Liver (tissue), 8 donors: ENCODE measurements at regions not wholly inside any gene's neighbourhood (a gene's known extent, or its start where the extent isn't known, plus 50 kb on each side); places are given as distances from the start of the nearest gene placed in this dataset.

Experiments
- DNase-seq: peaks from one replicate; pipeline ENCODE4 v3.0.0-alpha.2; 2017; ENCODE audit warnings: low spot score
- H3K27ac ChIP-seq, 2 donors: one replicate each; pipeline ENCODE4 v1.7.0; 2013; ENCODE audit warnings: inconsistent platforms in 2 of 2, low read length in 2 of 2, control low read depth in 1 of 2, low read depth in 1 of 2, mild to moderate bottlenecking in 1 of 2
- H3K27me3 ChIP-seq, 4 donors: one replicate each; pipeline versions ENCODE4 v1.6.1 to v1.7.0; 2013; ENCODE audit warnings: low read length in 3 of 4, inconsistent platforms in 1 of 4, mild to moderate bottlenecking in 1 of 4, moderate library complexity in 1 of 4; ENCODE audit not compliant: control insufficient read depth in 4 of 4, insufficient read depth in 4 of 4
- H3K36me3 ChIP-seq, 4 donors: one replicate each; pipeline versions ENCODE4 v1.6.1 to v1.7.0; 2013; ENCODE audit warnings: low read length in 3 of 4, mild to moderate bottlenecking in 3 of 4, low read depth in 1 of 4, moderate library complexity in 1 of 4; ENCODE audit not compliant: control insufficient read depth in 4 of 4, insufficient read depth in 3 of 4
- H3K4me1 ChIP-seq, 4 donors: one replicate each; pipeline versions ENCODE4 v1.6.1 to v1.7.0; 2013; ENCODE audit warnings: low read length in 3 of 4, mild to moderate bottlenecking in 3 of 4, moderate library complexity in 1 of 4; ENCODE audit not compliant: control insufficient read depth in 4 of 4, insufficient read depth in 4 of 4
- H3K4me3 ChIP-seq, 3 donors: one replicate each; pipeline versions ENCODE4 v1.6.1 to v1.7.0; 2013; ENCODE audit warnings: low read length in 3 of 3, control low read depth in 1 of 3, low read depth in 1 of 3, mild to moderate bottlenecking in 1 of 3
- H3K9ac ChIP-seq, 2 donors: one replicate each; pipeline ENCODE4 v1.7.0; 2013; ENCODE audit warnings: low read length in 2 of 2, mild to moderate bottlenecking in 2 of 2, moderate library complexity in 2 of 2, control low read depth in 1 of 2, low read depth in 1 of 2
- H3K9me3 ChIP-seq, 4 donors: one replicate each; pipeline versions ENCODE4 v1.6.1 to v1.7.0; 2013; ENCODE audit warnings: low read length in 3 of 4; ENCODE audit not compliant: control insufficient read depth in 4 of 4
- ATF3 ChIP-seq: IDR thresholded peaks from 2 replicates; pipeline ENCODE4 v1.6.1; 2016; ENCODE audit warnings: antibody characterized with exemption
- CTCF ChIP-seq: fragments of 150-350 bp; IDR thresholded peaks from 2 replicates; pipeline ENCODE4 v1.5.1; 2017; ENCODE audit warnings: improper control_type of control experiment, low read depth, low read length; ENCODE audit not compliant: missing input control
- EGR1 ChIP-seq, 2 donors: IDR thresholded peaks; 2 replicates each; pipeline ENCODE4 v1.6.1; 2016 to 2018; ENCODE audit warnings: antibody characterized with exemption in 2 of 2, low read depth in 2 of 2
- FOXA1 ChIP-seq: IDR thresholded peaks from 2 replicates; pipeline ENCODE4 v1.6.1; 2016; ENCODE audit warnings: antibody characterized with exemption
- FOXA2 ChIP-seq: IDR thresholded peaks from 2 replicates; pipeline ENCODE4 v1.6.1; 2016; ENCODE audit warnings: antibody characterized with exemption
- GABPA ChIP-seq, 2 donors: IDR thresholded peaks in 1 of 2; conservative IDR thresholded peaks in 1 of 2; 2 replicates each; pipeline ENCODE4 v1.6.1; 2016; ENCODE audit warnings: antibody characterized with exemption in 2 of 2, mild to moderate bottlenecking in 1 of 2, moderate library complexity in 1 of 2
- HNF4A ChIP-seq, 2 donors: conservative IDR thresholded peaks; 2 replicates each; pipeline ENCODE4 v1.6.1; 2016; ENCODE audit warnings: antibody characterized with exemption in 2 of 2, mild to moderate bottlenecking in 2 of 2
- HNF4G ChIP-seq: IDR thresholded peaks from 2 replicates; pipeline ENCODE4 v1.6.1; 2016; ENCODE audit warnings: antibody characterized with exemption
- JUND ChIP-seq, 2 donors: IDR thresholded peaks; 2 replicates each; pipeline ENCODE4 v1.6.1; 2016; ENCODE audit warnings: antibody characterized with exemption in 2 of 2
- MAX ChIP-seq: IDR thresholded peaks from 2 replicates; pipeline ENCODE4 v1.6.1; 2016; ENCODE audit warnings: antibody characterized with exemption
- NR2F2 ChIP-seq: IDR thresholded peaks from 2 replicates; pipeline ENCODE4 v1.6.1; 2016; ENCODE audit warnings: antibody characterized with exemption
- RAD21 ChIP-seq, 2 donors: IDR thresholded peaks; 2 replicates each; pipeline ENCODE4 v1.6.1; 2016; ENCODE audit warnings: antibody characterized with exemption in 2 of 2, mild to moderate bottlenecking in 2 of 2
- REST ChIP-seq: IDR thresholded peaks from 2 replicates; pipeline ENCODE4 v1.6.1; 2016; ENCODE audit warnings: antibody characterized with exemption, mild to moderate bottlenecking
- RXRA ChIP-seq, 2 donors: IDR thresholded peaks; 2 replicates each; pipeline ENCODE4 v1.6.1; 2017 to 2018; ENCODE audit warnings: antibody characterized with exemption in 2 of 2, mild to moderate bottlenecking in 1 of 2
- SP1 ChIP-seq: IDR thresholded peaks from 2 replicates; pipeline ENCODE4 v1.6.1; 2018; ENCODE audit warnings: antibody characterized with exemption, mild to moderate bottlenecking
- TAF1 ChIP-seq: conservative IDR thresholded peaks from 2 replicates; pipeline ENCODE4 v1.6.1; 2016; ENCODE audit warnings: antibody characterized with exemption, mild to moderate bottlenecking
- YY1 ChIP-seq: IDR thresholded peaks from 2 replicates; pipeline ENCODE4 v1.6.1; 2016; ENCODE audit warnings: antibody characterized with exemption, mild to moderate bottlenecking
- ZBTB33 ChIP-seq: IDR thresholded peaks from 2 replicates; pipeline ENCODE4 v1.6.1; 2016; ENCODE audit warnings: antibody characterized with exemption
- WGBS: extraction: QIAGEN DNeasy Blood & Tissue Kit; methylation state at CpG from one replicate; pipeline ENCODE4 v1.1.7; 2013; 5-methylcytosine and 5-hydroxymethylcytosine counted together
- donor health status: healthy.
- donor health status: healthy.
- donor health status: healthy.
- donor health status: healthy.
- donor health status: healthy.

- DNase-seq, result no peak
- H3K4me3 ChIP-seq, result no peak overlapping the region
- H3K27ac ChIP-seq, result no peak overlapping the region
- TF ChIP-seq REST (no peak), YY1 (no peak), HNF4G (no peak), ATF3 (no peak), RXRA (IDR thresholded peaks at IDR 0.05) (no peak), SP1 (no peak), FOXA2 (no peak), TAF1 (no peak), RAD21 (IDR thresholded peaks at IDR 0.05) (no peak), MAX (no peak), NR2F2 (no peak), HNF4A (conservative IDR thresholded peaks at IDR 0.05) (no peak)
- H3K9me3 ChIP-seq, result peaks cover 0 to 3% (median under 1%) of the 10 kb centered on the region in 4 donors
- 74% methylated on average over 5 of the region's 5 CpGs for WGBS
- H3K4me1 ChIP-seq, result peaks cover 0 to 8% (median 1%) of the 10 kb centered on the region in 4 donors
- no peak overlapping the region for H3K9ac ChIP-seq
- no peaks in the 10 kb centered on the region for H3K36me3 ChIP-seq
- no peaks in the 10 kb centered on the region for H3K27me3 ChIP-seq
Observed at GRCh38 chr20:39778847-39779604, 816.9 kb downstream of the DHX35 start.

- 84% methylated on average over 2 of the region's 2 CpGs for WGBS
- DNase-seq, result no peak
- peaks cover 0 to 7% (median 0%) of the 10 kb centered on the region in 4 donors for H3K4me1 ChIP-seq
- TF ChIP-seq TAF1 (no peak), ZBTB33 (no peak), GABPA (IDR thresholded peaks at IDR 0.05 in 1 of 2, conservative IDR thresholded peaks at IDR 0.05 in 1 of 2) (no peak), SP1 (no peak), FOXA2 (no peak), EGR1 (IDR thresholded peaks at IDR 0.05; ENCODE audit: low read depth in 2 of 2) (no peak), CTCF (no peak), JUND (IDR thresholded peaks at IDR 0.05) (no peak), REST (no peak), FOXA1 (no peak), NR2F2 (no peak), YY1 (no peak), MAX (no peak), ATF3 (no peak), RAD21 (IDR thresholded peaks at IDR 0.05) (no peak), RXRA (IDR thresholded peaks at IDR 0.05) (no peak), HNF4A (conservative IDR thresholded peaks at IDR 0.05) (no peak), HNF4G (no peak)
- H3K27me3 ChIP-seq, result no peaks in the 10 kb centered on the region
- H3K27ac ChIP-seq, result no peak overlapping the region
- H3K9ac ChIP-seq, result no peak overlapping the region
- no peaks in the 10 kb centered on the region for H3K36me3 ChIP-seq
- peaks cover 0 to 1% (median under 1%) of the 10 kb centered on the region in 4 donors for H3K9me3 ChIP-seq
- H3K4me3 ChIP-seq, result no peak overlapping the region
Observed at GRCh38 chr20:39778431-39778830, 816.3 kb downstream of the DHX35 start.
